CD4-positive, alpha-beta T cell treated with Interleukin-2 at 100 ng/mL for 4 hours (primary cell): ENCODE measurements at regions not wholly inside any gene's neighbourhood (a gene's known extent, or its start where the extent isn't known, plus 50 kb on each side); places are given as distances from the start of the nearest gene placed in this dataset.

Source experiments
- DNase-seq: peaks from one replicate; pipeline ENCODE4 v3.0.0-alpha.2; 2020; ENCODE audit warnings: low spot score

DNA sequence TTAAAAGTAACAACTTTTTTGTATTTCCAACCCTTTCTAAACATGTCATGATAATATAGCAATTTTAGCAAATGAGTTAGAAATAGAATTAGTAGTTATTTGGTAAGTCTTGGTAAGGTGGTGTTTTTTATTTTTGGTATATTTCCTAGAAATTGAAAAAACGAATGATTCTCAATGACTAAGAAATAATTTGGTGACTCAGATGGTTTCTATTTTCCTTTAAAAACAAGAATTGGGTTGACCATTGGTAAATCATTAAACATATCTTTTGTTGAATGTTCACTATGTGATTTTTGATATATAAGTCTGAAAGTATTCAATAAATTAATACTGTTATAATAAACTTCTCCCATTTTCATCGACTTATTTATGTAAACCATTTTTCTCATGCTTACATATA is 206.2 kb upstream of the BANK1 start:
- no peak for DNase-seq

DNA sequence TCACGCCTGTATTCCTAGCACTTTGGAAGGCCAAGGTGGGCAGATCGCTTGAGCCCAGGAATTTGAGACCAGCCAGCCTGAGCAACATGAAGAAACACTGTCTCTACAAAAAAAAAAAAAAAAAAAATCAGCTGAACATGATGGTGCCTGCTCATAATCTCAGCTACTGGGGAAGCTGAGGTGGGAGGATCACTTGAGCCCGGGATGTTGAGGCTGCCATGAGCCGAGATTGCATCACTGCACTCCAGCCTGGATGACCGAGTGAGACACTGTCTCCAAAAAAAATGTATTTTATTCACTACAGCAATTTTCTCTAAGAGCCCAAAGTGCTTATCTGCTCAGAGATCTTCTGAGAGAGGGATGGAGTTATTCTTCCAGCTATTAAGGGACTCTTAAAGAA is 215.8 kb upstream of the PPP3CA start:
- DNase-seq = no peak

GRCh38 chr4:101556842-101557241 is 209.5 kb upstream of the PPP3CA start:
- no peak for DNase-seq

GRCh38 chr4:101555341-101555880 is 208.1 kb upstream of the PPP3CA start:
- no peak for DNase-seq

DNA sequence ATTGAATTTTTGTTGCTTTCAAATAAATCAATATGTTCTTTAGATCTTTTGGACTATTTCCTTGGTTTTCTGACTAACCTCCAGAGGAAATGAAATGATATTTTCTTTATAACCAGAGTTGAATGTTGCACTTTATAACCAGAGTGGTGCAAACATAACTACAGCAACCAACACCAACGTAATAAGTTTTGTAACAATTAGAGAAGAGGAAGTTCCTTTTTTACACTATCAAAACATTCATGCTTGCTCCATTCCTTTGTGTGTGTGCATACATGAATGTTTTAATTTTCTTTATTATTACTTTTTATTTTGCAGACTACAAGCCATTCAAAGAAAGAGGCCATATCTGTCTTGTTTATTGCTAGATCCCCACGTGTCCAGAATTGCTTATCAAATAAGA is 193.0 kb upstream of the PPP3CA start:
- DNase-seq = no peak

DNA sequence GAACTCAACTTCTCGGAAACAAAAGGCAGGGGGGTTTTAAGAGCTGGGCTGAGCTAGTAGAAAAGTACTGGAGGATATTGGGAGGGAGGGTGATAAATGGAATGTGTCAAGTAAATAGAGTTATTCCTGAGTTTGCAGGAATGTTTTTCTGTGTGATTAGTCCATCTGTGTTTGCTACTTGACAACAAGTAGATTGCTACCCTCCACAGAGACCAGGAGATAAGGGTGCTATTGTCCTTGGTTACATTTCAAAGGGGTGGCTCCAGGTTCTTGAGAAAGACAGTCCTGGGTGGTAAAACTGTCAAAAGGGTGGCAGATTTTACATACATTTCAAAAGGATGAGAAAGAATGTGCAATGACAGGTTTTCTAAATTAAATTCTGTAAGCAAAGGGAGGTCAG is 181.2 kb upstream of the PPP3CA start:
- no peak for DNase-seq

DNA sequence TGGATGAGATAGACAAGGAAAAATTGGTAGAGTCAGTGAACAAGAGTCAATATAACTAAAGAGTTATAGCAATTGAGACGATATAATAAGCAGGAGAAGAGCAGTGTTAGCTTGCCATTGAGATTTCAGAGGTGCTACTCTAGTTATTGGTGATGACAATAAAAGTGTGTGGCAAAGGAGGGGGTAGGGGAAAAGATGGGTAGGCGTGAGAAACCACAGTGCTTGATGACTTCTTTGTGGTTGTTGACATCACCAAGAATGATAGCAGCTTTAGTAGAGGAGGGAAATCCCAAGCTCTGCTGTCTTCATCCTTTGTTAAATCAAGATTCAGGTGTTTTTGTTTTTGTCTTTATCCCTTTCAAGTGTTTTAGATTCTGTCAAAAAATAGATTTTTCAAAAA is 179.9 kb upstream of the PPP3CA start:
- peak; percentile 76 for DNase-seq

- DNase-seq = no peak
These were observed 168.2 kb upstream of the PPP3CA start for GRCh38 chr4:101515566-101515965.

DNA sequence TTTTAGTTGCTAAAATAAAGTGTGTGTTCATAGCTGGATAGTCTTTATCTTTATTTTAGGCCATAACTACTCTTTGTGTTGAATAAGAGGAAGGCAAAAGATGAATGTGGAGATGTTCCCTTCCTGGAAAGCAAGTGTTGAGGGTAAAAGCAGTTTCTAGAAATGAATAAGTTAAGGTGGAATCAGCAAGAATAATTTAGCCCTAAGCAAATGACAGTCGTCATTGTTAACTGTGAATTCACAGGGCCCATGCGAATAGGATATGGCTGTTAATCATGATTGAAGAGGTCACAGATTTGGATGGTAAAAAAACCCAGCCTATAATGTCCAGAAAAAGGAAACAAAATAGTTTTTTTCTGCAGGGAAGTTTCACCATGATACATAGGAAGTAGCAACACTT is 167.8 kb upstream of the PPP3CA start:
- no peak for DNase-seq

DNA sequence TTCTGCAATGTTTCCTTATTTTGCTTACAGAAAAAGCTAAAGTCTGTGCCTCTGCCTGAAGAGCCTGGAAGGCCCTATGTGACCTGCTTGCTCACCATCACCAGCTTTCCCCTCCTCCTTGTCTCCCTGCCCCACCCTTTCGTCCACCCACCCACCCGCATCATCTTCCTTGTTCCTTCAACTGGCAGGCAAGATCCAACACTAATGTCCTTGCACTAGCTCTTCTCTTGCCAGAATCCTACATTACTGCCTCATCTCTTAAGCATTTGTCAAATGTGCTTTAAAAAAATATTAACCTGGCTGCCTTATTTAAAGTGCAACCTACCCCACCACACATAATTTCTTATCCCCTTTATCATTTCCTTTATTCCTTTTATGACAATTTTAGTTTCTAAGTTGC is 165.1 kb upstream of the PPP3CA start:
- no peak for DNase-seq

DNA sequence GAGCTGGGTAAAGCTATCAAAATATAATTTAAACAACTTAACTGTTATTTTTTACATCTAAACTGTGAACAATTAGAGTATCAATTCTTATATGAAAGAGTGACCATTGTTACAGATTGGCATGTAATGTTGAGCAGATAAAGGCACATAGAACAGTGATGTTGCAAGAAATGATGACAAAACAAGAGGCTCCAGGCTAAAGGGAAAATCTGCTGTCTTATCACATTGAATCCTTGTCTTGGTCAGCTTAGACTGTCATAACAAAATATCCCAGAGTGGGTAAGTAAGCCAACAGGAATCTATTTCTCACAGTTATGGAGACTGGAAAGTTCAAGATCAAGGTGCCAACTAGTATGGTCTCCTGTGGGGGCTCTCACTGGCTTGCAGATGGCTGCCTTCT is 154.1 kb upstream of the PPP3CA start:
- no peak for DNase-seq

DNA sequence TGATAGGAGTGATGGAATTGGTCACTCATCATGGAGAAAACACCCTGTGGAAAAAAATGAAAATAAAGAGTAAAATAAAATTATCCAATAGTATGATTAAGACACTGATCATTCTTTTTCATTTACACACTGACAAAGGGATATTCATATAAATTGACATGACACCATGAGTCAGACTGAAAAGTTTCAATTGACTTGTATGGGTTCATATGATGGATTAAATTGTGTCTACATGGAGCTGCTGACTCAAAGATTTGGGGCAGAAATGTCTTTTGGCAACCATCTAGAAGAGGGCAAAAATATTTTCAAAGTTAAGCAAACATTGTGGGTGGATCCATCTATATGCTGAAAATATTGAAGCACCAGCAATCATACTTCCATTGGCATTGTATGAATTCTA is 153.4 kb upstream of the PPP3CA start:
- DNase-seq = no peak

GRCh38 chr4:101475246-101475645 is 127.9 kb upstream of the PPP3CA start:
- no peak for DNase-seq

DNA sequence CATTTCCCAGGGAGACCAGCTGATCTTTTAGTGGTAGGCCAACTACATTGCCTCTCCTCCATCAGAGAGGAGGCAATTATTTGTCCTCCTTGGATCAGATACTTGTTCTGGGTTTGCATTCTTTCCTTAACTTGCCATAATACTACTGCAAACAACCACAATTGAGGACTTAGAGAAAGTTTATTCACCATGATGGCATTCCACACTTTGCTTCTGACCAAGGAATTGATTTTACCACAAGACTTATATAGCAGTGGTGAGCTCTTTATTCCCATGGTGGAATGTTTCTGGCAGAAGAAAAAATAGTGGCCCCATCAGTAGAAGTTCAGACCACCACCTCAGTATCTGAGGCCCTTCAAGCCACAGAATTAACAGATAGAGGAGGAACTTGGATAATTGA is 123.9 kb upstream of the PPP3CA start:
- no peak for DNase-seq

DNA sequence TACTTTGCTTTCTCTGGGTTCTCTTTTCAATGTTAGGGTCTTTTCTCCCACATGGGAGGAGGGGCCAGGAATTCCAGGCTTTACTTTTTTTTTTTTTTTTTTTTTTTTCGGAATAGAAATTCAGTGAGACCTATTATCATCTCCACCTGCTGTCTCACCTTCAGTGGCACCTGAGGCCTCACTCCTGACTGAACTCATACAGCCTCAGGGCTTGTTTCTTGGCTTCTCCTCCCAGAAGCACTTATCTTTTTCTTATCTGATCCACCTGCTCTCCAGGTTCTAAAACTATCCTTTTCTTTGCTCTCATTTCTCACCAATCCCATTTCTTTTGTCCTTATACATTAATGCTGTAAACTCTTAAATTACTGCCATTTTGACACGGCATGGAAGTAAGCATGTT is 117.3 kb upstream of the PPP3CA start:
- DNase-seq = no peak

DNA sequence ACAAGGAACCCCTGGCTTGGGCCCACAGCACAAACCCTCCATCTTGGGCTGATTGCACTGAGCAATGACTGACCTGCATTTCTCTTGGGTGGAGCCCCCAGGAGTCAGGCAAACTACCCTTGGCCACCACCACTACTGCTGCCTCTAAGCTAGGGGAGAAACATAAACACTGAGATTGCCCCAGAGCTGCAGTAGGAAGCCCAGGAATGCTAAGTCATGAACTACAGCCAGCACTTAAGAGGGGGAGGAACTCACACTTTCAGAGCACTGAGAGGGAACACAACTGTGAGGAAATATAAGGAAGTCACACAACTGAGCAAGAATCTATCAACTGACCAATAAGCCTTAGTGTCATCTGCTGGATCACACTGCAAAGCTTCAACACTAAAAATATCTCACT is 111.6 kb upstream of the PPP3CA start:
- no peak for DNase-seq

DNA sequence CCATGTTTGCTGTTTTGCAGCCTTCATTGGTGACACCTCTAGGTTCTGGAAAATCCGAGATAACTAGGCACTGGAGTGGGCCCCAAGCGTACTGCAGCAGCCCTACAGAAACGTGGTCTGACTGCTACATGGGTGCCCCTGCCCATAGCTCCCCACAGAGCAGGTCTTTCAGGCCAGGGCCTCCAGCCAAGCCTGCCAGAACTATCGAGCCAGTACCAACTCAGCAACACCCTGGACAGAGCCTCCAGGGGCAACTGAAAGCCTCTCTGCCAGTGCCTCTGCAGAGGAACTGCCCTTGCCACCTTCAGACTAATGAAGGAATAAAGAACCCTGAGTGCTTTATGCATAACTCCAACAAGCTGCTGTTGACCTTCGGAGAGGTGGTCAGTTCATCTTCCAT is 111.1 kb upstream of the PPP3CA start:
- DNase-seq = no peak

DNA sequence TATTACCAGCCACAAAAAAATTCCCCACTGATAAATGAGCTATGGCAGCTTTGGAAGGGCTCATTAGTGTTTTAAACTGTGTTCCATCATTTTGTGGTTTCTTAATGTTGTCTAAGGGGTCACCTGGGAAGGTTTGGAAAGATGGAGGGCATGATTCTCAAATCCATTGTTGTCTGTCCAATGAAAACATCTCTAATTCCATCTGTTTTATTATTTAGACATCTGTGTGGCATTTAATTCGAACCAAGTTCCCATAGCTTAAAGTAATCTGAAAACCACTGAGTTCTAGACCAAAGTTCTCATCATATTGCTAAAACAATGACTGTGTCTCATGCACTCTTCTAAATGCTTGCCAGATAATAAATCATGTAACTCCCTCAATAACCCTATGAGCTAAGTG is 103.8 kb upstream of the PPP3CA start:
- DNase-seq = no peak

DNA sequence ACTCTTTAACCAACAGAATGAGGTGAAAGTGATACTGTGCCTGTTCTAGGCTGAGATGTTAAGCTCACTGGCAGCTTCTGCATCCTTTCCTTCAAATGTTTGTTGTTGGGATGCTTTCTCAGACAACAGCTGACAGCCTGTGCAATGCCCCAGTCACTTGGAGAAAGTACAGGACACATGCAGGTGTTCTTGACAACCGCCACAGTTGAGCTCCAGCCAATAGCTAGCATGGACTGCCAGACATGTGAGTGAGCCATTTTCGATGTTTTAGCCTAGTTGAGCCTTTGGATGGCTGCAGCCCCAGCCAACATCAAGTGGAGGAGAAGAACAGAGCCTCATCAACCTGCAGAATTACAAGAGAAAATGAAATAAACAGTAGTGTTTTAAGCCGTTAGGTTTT is 94.1 kb upstream of the PPP3CA start:
- DNase-seq = no peak

DNA sequence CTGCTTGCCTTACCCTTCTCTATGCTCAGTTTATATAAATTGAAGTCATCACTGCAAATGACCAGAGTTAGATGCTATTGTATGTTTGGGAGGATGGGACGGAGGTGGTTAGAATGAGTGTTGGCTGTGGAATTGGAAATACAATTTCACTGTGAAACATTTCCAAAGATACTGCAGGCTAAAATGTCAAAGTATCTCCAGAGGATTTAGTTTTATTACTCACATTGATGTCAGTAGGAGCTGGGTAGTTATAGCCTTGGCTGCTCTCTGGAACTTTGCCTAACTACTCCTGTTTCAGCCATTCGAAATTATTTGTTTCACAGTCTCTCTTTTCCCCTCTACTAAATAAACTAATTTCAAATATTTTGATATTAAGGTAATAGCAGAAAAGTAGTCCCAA is 92.6 kb upstream of the PPP3CA start:
- DNase-seq = no peak

GRCh38 chr4:101421386-101421785 is 74.1 kb upstream of the PPP3CA start:
- no peak for DNase-seq

- DNase-seq = no peak
These were observed 73.3 kb upstream of the PPP3CA start for GRCh38 chr4:101420661-101421060.

DNA sequence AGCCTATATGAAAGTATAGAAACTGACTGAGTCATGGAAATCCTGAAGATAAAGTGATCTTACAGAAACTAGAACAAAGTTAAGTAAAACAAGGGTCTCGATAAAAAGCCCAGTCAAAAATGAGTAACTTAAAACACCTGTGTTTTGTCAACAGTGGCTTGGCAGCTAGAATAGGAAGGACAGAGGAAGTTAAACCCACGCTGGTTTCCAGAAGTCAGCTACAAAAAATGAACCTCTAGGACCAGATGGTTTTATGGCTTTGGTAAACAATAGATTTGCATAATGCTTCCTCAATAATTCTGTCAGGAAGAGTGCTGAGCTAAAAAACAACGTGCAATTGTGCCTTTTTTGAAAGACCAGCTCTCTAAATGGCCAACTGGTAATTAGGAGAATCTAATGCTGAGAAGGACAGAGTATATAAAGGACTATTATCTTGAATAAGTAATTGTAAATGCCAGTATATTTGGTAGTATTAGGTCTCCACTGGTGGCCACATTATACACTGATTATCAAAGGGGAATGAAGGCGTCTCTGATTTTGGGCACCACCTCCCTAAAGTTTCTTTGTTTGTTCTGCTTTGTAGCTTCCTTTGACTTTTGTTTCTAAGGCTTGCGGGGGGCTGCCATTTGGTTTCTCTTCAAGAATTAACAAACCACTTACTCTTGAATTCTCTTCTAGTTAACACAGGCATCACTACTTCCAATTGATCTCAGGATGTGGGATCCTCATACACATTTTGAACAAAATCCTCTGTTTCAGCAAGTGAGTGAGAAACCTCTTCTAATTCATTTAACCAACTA is 72.2 kb upstream of the PPP3CA start:
- DNase-seq = no peak

DNA sequence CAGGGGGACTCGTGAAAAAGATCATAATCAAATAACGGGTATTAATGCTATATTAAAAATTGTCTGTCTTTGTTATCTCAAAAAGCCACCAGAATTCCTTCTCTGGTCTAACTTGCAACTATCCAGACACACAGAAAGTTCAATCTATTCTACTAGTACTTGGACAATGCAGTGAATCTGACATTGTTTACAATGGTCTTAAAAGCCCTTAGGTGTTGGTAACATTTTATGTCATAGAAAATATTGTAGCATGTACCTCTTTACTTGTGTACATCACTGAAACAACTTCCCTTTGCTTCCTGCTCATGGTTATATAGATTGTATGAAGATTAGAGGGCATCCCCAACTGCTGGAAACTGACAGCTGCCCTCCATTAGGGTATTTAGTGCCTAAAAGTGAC is 71.1 kb upstream of the PPP3CA start:
- DNase-seq = no peak
